Upper lobe of right lung (tissue), 1 donor: ENCODE measurements at regions not wholly inside any gene's neighbourhood (a gene's known extent, or its start where the extent isn't known, plus 50 kb on each side); places are given as distances from the start of the nearest gene placed in this dataset.

Experiments
- ATAC-seq: fragments of 200-7000 bp; cut with Tn5 transposase; one replicate; pipeline ENCODE4 v1.9.1; 2020; ENCODE audit warnings: mild to moderate bottlenecking, moderate library complexity
- DNase-seq: peaks from one replicate; pipeline ENCODE4 v3.0.0-alpha.2; 2020
- H3K27ac ChIP-seq: fragments of 200-600 bp; one replicate; pipeline ENCODE4 v1.8.0; 2022
- H3K27me3 ChIP-seq: fragments of 200-600 bp; one replicate; pipeline ENCODE4 v1.8.0; 2022; ENCODE audit warnings: mild to moderate bottlenecking
- H3K36me3 ChIP-seq: fragments of 200-600 bp; one replicate; pipeline ENCODE4 v1.8.0; 2022
- H3K4me1 ChIP-seq: fragments of 200-600 bp; one replicate; pipeline ENCODE4 v1.8.0; 2022
- H3K4me3 ChIP-seq: fragments of 200-600 bp; one replicate; pipeline ENCODE4 v1.8.0; 2022; ENCODE audit warnings: mild to moderate bottlenecking
- H3K9me3 ChIP-seq: fragments of 200-600 bp; one replicate; pipeline ENCODE4 v1.8.0; 2022
- intact Hi-C: fragments of 100-400 bp; cut with DNase I; formaldehyde crosslinking; loops from one replicate; pipeline ENCODE4 v1.11.0; 2022
- TF ChIP-seq, protein P1 (sequence below): fragments of 200-600 bp; IDR thresholded peaks from one replicate; pipeline ENCODE4 v1.8.0; 2022; ENCODE audit warnings: antibody characterized with exemption
- donor health status: DM: no; HTN: yes; CAD: no; lungs with severe emphysema.

DNA sequence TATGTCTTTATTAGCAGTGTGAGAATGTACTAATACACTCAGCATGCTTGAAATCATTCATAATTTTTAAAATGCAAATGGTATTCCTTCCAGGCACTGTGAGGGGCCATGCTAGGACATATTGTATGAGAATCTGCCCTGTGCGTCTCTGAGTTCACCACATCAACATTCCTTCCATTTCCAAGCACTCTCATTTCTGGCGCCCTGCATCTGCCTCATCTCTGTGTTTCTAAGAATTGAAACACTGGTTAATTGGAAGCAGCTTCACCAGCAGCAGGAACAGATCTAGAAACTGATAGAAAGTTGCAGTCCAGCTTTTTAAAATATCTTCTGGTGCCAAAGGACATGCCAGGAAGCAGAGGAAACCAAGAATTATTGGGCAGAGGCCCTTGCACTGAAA lies 555.9 kb upstream of the DPP6 start:
- Histone ChIP-seq H3K4me3 (no peak overlapping the region), H3K36me3 (no peaks in the 10 kb centered on the region), H3K4me1 (no peaks in the 10 kb centered on the region), H3K9me3 (no peaks in the 10 kb centered on the region), H3K27ac (no peak overlapping the region), H3K27me3 (no peaks in the 10 kb centered on the region)
- no peak for DNase-seq
- TF ChIP-seq, protein P1, sequence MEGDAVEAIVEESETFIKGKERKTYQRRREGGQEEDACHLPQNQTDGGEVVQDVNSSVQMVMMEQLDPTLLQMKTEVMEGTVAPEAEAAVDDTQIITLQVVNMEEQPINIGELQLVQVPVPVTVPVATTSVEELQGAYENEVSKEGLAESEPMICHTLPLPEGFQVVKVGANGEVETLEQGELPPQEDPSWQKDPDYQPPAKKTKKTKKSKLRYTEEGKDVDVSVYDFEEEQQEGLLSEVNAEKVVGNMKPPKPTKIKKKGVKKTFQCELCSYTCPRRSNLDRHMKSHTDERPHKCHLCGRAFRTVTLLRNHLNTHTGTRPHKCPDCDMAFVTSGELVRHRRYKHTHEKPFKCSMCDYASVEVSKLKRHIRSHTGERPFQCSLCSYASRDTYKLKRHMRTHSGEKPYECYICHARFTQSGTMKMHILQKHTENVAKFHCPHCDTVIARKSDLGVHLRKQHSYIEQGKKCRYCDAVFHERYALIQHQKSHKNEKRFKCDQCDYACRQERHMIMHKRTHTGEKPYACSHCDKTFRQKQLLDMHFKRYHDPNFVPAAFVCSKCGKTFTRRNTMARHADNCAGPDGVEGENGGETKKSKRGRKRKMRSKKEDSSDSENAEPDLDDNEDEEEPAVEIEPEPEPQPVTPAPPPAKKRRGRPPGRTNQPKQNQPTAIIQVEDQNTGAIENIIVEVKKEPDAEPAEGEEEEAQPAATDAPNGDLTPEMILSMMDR: no peak
- intact Hi-C loops: no loop called here
- ATAC-seq: peak; percentile 45

DNA sequence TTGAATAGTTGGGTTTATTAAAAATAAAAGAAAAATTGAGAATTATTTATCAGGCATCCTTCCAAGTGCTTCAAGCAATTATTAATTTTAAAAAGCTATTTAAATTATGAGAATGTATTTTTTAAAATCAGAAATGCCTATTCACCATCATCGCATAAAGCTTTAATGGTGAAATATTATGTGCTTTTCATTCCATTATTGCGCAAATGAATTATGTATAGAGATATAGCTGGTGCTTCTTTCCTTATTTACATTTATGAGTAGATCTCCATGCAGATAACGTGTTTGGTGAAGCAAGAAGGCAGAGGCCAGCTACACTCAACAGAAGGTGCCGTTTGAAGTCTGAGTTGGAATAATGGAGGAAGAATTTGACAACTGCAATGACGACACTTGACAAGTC lies 549.1 kb upstream of the DPP6 start:
- no peaks in the 10 kb centered on the region for H3K27me3 ChIP-seq
- no peak for DNase-seq
- H3K9me3 ChIP-seq: peaks cover 4% of the 10 kb centered on the region
- intact Hi-C loops: no loop called here
- no peaks in the 10 kb centered on the region for H3K36me3 ChIP-seq
- H3K27ac ChIP-seq: no peak overlapping the region
- TF ChIP-seq, protein P1: no peak
- ATAC-seq: no peak
- no peaks in the 10 kb centered on the region for H3K4me1 ChIP-seq
- H3K4me3 ChIP-seq: no peak overlapping the region

DNA sequence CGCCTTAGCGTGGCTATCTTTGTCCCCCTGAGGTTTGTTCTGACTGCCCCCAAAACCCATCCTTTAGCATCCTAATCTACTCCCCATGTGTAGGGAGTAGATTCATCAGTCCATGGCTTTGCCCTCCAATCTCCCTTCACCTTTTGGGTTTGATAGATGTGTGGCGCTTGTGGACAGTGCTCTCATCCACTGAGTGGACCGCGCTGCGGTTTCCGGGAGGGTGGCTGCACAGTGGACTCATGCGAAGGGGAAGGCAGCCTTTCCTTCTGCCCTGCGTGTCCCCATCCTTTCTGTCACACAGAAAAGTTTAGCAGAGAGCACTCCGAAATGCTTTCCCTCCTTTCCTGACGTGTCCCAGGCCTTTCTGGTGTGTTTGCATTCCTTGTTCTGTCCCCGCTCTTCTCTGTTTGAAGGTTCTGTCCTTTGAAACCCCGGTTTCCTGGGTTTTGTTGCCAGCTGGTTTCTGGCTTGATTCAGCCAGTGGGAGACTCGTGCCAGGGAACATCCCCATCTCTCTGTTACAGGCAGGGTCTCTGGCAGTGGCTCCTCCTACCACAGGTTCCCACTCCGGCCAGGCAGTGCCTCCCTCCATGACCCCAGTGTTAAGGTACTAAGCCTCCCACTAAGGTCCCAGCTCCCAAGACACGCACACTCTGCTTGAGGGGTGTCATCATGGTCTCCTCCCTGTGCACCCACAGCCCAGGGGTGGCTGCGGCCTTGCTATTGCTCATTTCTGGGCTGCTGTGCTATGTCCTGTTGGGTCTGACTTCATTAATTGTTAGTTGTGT lies 547.7 kb upstream of the DPP6 start:
- TF ChIP-seq, protein P1: no peak
- H3K4me1 ChIP-seq: no peaks in the 10 kb centered on the region
- H3K36me3 ChIP-seq: no peaks in the 10 kb centered on the region
- ATAC-seq: no peak
- H3K4me3 ChIP-seq: no peak overlapping the region
- H3K27me3 ChIP-seq: no peaks in the 10 kb centered on the region
- DNase-seq: no peak
- peaks cover 4% of the 10 kb centered on the region for H3K9me3 ChIP-seq
- H3K27ac ChIP-seq: no peak overlapping the region
- intact Hi-C loops: no loop called here

DNA sequence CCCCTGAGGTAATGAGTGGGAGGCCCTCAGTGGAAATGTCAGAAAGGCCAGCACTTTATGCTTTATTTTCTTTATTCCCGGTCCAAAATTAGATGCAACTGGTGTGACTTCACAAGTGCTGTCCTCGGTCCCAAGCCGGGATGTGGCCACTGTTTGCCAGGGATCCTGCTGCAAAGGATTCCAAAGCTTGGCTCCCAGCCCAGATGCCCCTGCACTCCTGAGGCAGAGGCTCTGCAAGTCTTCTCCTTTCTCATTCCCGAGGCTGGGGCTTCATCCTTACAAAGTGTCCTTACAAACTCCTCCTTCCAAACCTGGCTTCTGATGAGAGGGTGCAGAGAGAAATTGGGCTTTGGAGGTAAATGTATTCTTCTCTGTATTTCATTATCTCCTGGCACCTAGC lies 544.3 kb upstream of the DPP6 start:
- Histone ChIP-seq H3K36me3 (no peaks in the 10 kb centered on the region), H3K4me1 (no peaks in the 10 kb centered on the region), H3K27me3 (no peaks in the 10 kb centered on the region), H3K27ac (no peak overlapping the region), H3K9me3 (peaks cover 4% of the 10 kb centered on the region), H3K4me3 (no peak overlapping the region)
- intact Hi-C loops: no loop called here
- TF ChIP-seq, protein P1: no peak
- no peak for DNase-seq
- no peak for ATAC-seq

- no peaks in the 10 kb centered on the region for H3K36me3 ChIP-seq
- no peak overlapping the region for H3K4me3 ChIP-seq
- no peak overlapping the region for H3K27ac ChIP-seq
- TF ChIP-seq, protein P1: no peak
- intact Hi-C loops: no loop called here
- no peak for DNase-seq
- no peaks in the 10 kb centered on the region for H3K27me3 ChIP-seq
- no peak for ATAC-seq
- no peaks in the 10 kb centered on the region for H3K4me1 ChIP-seq
- H3K9me3 ChIP-seq: peaks cover 4% of the 10 kb centered on the region
Measured at GRCh38 chr7:153509768-153510167, 542.4 kb upstream of the DPP6 start.

DNA sequence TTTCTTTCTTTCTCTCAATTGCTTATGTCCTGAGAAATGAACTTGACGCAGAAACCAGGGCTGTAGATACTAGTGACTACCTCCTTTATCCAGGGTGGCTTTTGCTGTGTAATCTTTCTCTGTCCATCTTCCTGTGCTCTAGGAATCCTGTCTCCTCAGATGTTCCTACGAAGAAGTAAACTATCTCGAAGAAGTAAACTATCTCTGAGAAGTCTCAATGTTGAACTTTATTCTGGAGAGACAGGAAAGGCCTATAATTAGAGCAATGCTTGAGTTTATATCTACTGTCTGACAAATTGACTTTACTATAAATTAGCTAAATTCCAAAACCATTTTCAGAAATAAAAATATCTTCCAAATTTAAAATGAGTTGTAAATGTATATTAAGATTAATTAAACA lies 541.5 kb upstream of the DPP6 start:
- intact Hi-C loops: no loop called here
- Histone ChIP-seq H3K9me3 (peaks cover 4% of the 10 kb centered on the region), H3K27ac (no peak overlapping the region), H3K4me1 (no peaks in the 10 kb centered on the region), H3K36me3 (no peaks in the 10 kb centered on the region), H3K27me3 (no peaks in the 10 kb centered on the region), H3K4me3 (no peak overlapping the region)
- no peak for ATAC-seq
- DNase-seq: no peak
- TF ChIP-seq, protein P1: no peak
